Tibial nerve (tissue), 3 donors: ENCODE measurements at regions not wholly inside any gene's neighbourhood (a gene's known extent, or its start where the extent isn't known, plus 50 kb on each side); places are given as distances from the start of the nearest gene placed in this dataset.

Experiments used
- CTCF ChIP-seq, 5 experiments: fragments of 200-600 bp in 3 of 5; fragments of 450-650 bp in 2 of 5; sonication (generic) in 3 of 5; IDR thresholded peaks; one replicate each; pipeline ENCODE4 v1.5.1; 2016 to 2019; ENCODE audit warnings: antibody characterized with exemption in 5 of 5, mild to moderate bottlenecking in 3 of 5, moderate library complexity in 2 of 5
- POLR2A ChIP-seq, 2 donors: fragments of 450-650 bp; IDR thresholded peaks; one replicate each; pipeline ENCODE4 v1.6.1; 2017; ENCODE audit warnings: antibody characterized with exemption in 2 of 2, mild to moderate bottlenecking in 2 of 2, moderate library complexity in 2 of 2

GRCh38 chr11:106553304-106553703, 465.0 kb downstream of the GUCY1A2 start:
- TF ChIP-seq POLR2A (IDR thresholded peaks at IDR 0.05) (no peak), CTCF (IDR thresholded peaks at IDR 0.05) (no peak)
